H7 (cell line): ENCODE measurements at regions not wholly inside any gene's neighbourhood (a gene's known extent, or its start where the extent isn't known, plus 50 kb on each side); places are given as distances from the start of the nearest gene placed in this dataset.
A peak's percentile ranks its signal among the peaks of the same experiment; 100 is the strongest.

Experiments used
- DNase-seq: peaks from one replicate; pipeline ENCODE4 v3.0.0; 2012
- H3K27me3 ChIP-seq: 2 replicates; pipeline ENCODE4 v1.6.0; 2011; ENCODE audit warnings: mild to moderate bottlenecking, low read length; ENCODE audit not compliant: control insufficient read depth, insufficient read depth
- H3K36me3 ChIP-seq: replicated peaks from 2 replicates; pipeline ENCODE4 v1.5.1; 2011; ENCODE audit warnings: low read length; ENCODE audit not compliant: control insufficient read depth, insufficient read depth
- H3K4me3 ChIP-seq: 2 replicates; pipeline ENCODE4 v1.5.1; 2011; ENCODE audit warnings: low read depth, mild to moderate bottlenecking, control low read depth, low read length, moderate library complexity; ENCODE audit not compliant: insufficient read depth

- no peak for DNase-seq
- H3K36me3 ChIP-seq: no peaks in the 10 kb centered on the region
- H3K4me3 ChIP-seq: no peak overlapping the region
- no peaks in the 10 kb centered on the region for H3K27me3 ChIP-seq
Observed at GRCh38 chr9:22693156-22693555, 246.5 kb downstream of the DMRTA1 start.

GRCh38 chr9:22700171-22700570, 253.5 kb downstream of the DMRTA1 start:
- Histone ChIP-seq H3K4me3 (no peak overlapping the region), H3K36me3 (no peaks in the 10 kb centered on the region), H3K27me3 (no peaks in the 10 kb centered on the region)
- no peak for DNase-seq

GRCh38 chr9:22718653-22719052, 272.0 kb downstream of the DMRTA1 start:
- no peak for DNase-seq
- H3K36me3 ChIP-seq: no peaks in the 10 kb centered on the region
- H3K4me3 ChIP-seq: no peak overlapping the region
- no peaks in the 10 kb centered on the region for H3K27me3 ChIP-seq

GRCh38 chr9:22722492-22722891, 275.9 kb downstream of the DMRTA1 start:
- no peak overlapping the region for H3K4me3 ChIP-seq
- no peaks in the 10 kb centered on the region for H3K27me3 ChIP-seq
- no peaks in the 10 kb centered on the region for H3K36me3 ChIP-seq
- DNase-seq: no peak

- no peak for DNase-seq
- Histone ChIP-seq H3K36me3 (no peaks in the 10 kb centered on the region), H3K4me3 (no peak overlapping the region), H3K27me3 (no peaks in the 10 kb centered on the region)
Observed at GRCh38 chr9:22731786-22732185, 285.2 kb downstream of the DMRTA1 start.

- H3K4me3 ChIP-seq: no peak overlapping the region
- no peak for DNase-seq
- H3K36me3 ChIP-seq: no peaks in the 10 kb centered on the region
- H3K27me3 ChIP-seq: no peaks in the 10 kb centered on the region
Observed at GRCh38 chr9:22739712-22740111, 293.1 kb downstream of the DMRTA1 start.

- H3K36me3 ChIP-seq: no peaks in the 10 kb centered on the region
- no peak for DNase-seq
- no peaks in the 10 kb centered on the region for H3K27me3 ChIP-seq
- H3K4me3 ChIP-seq: no peak overlapping the region
Observed at GRCh38 chr9:22740781-22741180, 294.2 kb downstream of the DMRTA1 start.

GRCh38 chr9:22742401-22742800, 295.8 kb downstream of the DMRTA1 start:
- no peaks in the 10 kb centered on the region for H3K27me3 ChIP-seq

GRCh38 chr9:22773501-22774220, 327.0 kb downstream of the DMRTA1 start:
- Histone ChIP-seq H3K4me3 (no peak overlapping the region), H3K36me3 (no peaks in the 10 kb centered on the region), H3K27me3 (no peaks in the 10 kb centered on the region)
- DNase-seq: no peak

More at GRCh38 chr9:22742401-22742800, 295.8 kb downstream of the DMRTA1 start:
- DNase-seq: no peak
- Histone ChIP-seq H3K36me3 (no peaks in the 10 kb centered on the region), H3K4me3 (no peak overlapping the region)

GRCh38 chr9:22790329-22790728, 343.7 kb downstream of the DMRTA1 start:
- no peaks in the 10 kb centered on the region for H3K27me3 ChIP-seq
- no peaks in the 10 kb centered on the region for H3K36me3 ChIP-seq
- no peak overlapping the region for H3K4me3 ChIP-seq
- no peak for DNase-seq

GRCh38 chr9:22808876-22809275, 362.3 kb downstream of the DMRTA1 start:
- H3K36me3 ChIP-seq: no peaks in the 10 kb centered on the region
- H3K27me3 ChIP-seq: no peaks in the 10 kb centered on the region
- no peak for DNase-seq
- H3K4me3 ChIP-seq: no peak overlapping the region

GRCh38 chr9:22809371-22809770, 362.7 kb downstream of the DMRTA1 start:
- DNase-seq: no peak
- H3K36me3 ChIP-seq: no peaks in the 10 kb centered on the region
- H3K4me3 ChIP-seq: no peak overlapping the region
- H3K27me3 ChIP-seq: no peaks in the 10 kb centered on the region

GRCh38 chr9:22813529-22813928, 366.9 kb downstream of the DMRTA1 start:
- peak; percentile 17 for DNase-seq

GRCh38 chr9:22815246-22815645, 368.6 kb downstream of the DMRTA1 start:
- Histone ChIP-seq H3K4me3 (no peak overlapping the region), H3K27me3 (no peaks in the 10 kb centered on the region), H3K36me3 (no peaks in the 10 kb centered on the region)
- DNase-seq: no peak

More at GRCh38 chr9:22813529-22813928, 366.9 kb downstream of the DMRTA1 start:
- Histone ChIP-seq H3K36me3 (no peaks in the 10 kb centered on the region), H3K4me3 (no peak overlapping the region), H3K27me3 (no peaks in the 10 kb centered on the region)

- no peak for DNase-seq
- no peaks in the 10 kb centered on the region for H3K36me3 ChIP-seq
- H3K4me3 ChIP-seq: no peak overlapping the region
- H3K27me3 ChIP-seq: no peaks in the 10 kb centered on the region
Observed at GRCh38 chr9:22817181-22817580, 370.6 kb downstream of the DMRTA1 start.

- DNase-seq: no peak
- H3K4me3 ChIP-seq: no peak overlapping the region
- no peaks in the 10 kb centered on the region for H3K27me3 ChIP-seq
- no peaks in the 10 kb centered on the region for H3K36me3 ChIP-seq
Observed at GRCh38 chr9:22829236-22829635, 382.6 kb downstream of the DMRTA1 start.
